HG03103 (cell line): ENCODE measurements at regions not wholly inside any gene's neighbourhood (a gene's known extent, or its start where the extent isn't known, plus 50 kb on each side); places are given as distances from the start of the nearest gene placed in this dataset.

ENCODE experiments used
- ATAC-seq: cut with Tn5 transposase; IDR thresholded peaks from one replicate; pipeline ENCODE4 v1.9.1; 2021; ENCODE audit warnings: low read depth; ENCODE audit not compliant: unreplicated experiment

GRCh38 chr1:217373761-217374701 lies 256.9 kb downstream of the GPATCH2 start:
- no peak for ATAC-seq

- no peak for ATAC-seq
Measured at GRCh38 chr1:217372049-217372970, 258.6 kb downstream of the GPATCH2 start.

DNA sequence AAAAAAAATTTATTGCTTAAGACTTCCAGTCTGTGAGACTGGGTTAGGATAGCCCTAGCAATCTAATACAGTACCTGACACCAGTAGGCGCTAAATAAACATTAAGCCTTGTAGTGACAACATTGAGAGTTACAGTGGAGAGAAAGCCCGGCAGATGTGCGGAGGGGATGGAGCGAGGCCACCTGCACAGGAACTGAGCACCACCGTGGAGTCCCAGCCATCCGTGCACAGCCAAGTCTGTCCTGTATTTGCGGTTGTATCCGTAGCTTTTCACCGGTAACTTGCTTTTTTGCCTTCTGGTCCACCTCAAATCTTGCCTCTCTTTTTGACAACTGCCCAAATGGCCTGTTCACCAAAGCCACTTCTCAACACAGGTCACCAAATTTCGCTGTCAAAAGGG lies 260.1 kb downstream of the GPATCH2 start:
- no peak for ATAC-seq

GRCh38 chr1:217369996-217370551 lies 260.8 kb downstream of the GPATCH2 start:
- ATAC-seq = no peak

DNA sequence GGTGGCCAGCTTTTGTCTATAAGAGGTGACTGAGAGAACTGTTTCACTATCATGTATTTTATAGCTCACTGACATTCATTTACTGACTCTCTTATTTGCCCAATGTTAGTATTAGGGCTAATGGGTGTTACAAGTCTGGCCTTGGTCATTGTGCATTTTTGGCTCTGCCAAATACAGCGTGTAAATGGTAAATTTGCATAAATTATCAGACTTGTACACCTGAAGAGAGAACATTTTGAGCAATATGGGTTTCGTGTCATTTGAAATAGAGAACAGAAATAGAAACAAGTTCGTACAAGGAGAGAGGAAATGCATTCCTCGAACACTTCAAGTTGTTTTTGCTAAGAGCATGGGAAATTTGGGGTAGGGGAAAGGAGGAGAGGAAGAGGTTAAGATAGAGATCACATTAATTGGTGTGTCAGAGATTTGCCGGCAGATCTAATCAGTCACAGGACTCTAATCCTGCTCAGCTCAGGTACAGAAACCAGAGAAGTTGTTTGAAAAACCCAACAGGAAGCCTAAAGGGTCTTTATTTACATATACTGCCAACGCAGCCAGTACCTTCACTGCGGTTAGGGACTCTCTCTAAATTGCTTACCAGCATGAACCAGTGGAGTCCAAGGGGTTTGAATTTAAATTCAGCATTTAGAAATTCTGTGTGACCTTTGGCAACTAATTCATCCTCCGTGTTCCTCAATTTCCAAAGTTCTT lies 261.5 kb downstream of the GPATCH2 start:
- peak; percentile 90 for ATAC-seq

DNA sequence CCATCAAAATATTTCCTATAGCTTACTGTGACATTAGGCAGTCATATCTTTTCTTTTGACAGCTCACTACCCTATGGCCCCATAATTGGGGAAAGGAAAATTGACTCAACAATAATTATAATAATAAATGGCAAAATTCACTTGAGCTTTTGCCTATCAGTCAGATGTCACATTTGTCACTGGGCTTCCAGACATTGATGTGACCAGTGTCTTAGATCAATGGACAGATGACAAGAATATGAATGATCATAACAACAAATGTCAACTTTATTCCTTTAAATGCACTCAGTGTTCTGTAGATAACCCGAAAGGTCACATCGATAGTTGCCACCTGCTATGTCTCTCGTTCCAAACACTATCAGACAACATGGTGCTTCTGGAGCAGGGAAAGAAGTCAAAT lies 266.7 kb downstream of the GPATCH2 start:
- no peak for ATAC-seq

GRCh38 chr1:217363319-217363718 lies 267.6 kb downstream of the GPATCH2 start:
- ATAC-seq = no peak

DNA sequence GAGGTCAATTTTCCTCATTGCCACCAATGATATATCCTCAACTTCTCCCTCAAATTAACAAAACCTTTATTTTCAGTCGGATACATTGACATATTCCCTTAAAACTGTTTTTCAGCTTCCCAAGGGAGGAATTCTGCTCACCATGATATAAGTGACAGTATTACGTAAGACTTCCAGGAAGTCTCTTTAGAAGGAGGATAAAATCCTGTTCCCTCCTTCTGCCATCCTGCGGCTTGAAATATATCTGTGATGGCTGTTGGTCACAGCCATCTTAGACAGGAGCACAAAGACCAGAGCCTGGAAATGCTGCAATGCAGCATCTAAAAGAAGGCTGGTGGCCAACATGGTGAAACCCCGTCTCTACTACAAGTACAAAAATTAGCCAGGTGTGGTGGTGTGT lies 270.4 kb downstream of the GPATCH2 start:
- ATAC-seq = no peak

DNA sequence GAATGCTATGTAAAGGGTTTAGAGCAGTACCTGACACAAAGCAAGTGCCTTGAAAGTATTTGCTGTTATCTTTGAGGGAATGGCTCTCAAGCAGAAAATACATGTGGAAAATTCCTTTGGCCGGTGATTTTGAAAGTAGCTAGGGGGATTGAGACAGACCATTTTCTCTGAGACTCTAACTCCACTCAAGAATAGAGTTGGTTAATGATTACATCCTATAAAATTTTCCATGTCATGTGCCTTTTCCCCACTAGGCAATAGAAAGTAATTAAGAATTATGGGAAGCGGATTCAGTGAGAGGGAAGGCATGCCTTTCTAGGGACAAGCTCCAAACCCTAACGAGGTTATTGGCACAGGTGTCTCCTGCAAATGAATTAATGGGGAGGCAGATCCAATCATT lies 276.0 kb downstream of the GPATCH2 start:
- no peak for ATAC-seq

DNA sequence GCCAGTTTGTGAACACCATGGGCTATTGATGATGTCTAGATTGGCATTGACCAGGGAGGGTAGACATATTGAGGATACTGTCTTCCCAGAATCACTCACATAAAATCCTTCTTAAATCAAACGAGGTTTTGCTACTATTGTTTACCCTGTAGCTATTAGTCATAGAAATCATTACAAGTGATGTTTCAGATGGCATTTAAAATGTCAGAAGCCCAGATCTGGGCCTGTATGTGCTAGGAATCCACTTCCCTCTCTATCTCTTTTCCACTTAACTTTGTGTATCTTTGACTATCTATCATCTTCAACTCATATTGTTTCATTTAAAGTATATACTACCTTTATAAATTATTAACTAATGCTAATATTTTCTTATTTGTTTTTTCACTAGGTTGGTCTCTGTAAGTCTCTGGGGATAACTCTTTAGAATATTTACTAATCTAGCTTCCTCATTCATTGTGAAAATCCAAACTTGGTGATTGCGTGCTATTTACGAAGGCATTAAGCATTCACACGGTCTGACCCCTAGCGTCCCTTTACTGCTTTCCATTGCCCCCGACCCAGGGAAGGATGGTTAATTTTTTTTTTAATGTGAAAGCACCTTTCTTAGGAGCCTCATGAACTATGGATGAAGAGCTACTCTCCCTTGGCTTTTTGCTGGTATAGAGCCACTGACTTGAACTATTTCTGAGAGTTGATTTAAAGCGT lies 281.8 kb downstream of the GPATCH2 start:
- ATAC-seq = no peak

DNA sequence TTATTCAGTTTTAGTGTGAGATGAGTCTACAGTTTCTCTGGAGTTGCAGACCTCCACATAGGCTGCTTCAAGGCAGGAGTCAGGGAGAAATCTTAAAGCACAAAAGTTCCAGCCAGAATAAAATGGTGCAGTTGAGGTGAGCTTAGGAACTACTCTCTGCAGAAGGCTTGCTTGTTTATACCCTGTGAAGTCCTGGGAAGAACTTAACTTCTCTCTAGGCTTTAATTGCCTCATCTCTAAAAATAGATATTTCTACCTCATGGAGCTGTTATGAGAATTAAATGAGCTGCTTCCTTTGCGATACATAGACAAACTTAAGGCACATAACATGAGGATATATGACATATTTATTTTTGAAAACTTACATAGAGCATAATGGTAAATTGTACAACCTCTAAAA lies 286.2 kb downstream of the GPATCH2 start:
- no peak for ATAC-seq

GRCh38 chr1:217343907-217344306 lies 287.0 kb downstream of the GPATCH2 start:
- no peak for ATAC-seq

- ATAC-seq = no peak
Measured at GRCh38 chr1:217342105-217342504, 288.8 kb downstream of the GPATCH2 start.

GRCh38 chr1:217336724-217337123 lies 294.2 kb downstream of the GPATCH2 start:
- ATAC-seq = no peak

- ATAC-seq = peak; percentile 83
Measured at GRCh38 chr1:217333939-217334338, 297.0 kb downstream of the GPATCH2 start.

DNA sequence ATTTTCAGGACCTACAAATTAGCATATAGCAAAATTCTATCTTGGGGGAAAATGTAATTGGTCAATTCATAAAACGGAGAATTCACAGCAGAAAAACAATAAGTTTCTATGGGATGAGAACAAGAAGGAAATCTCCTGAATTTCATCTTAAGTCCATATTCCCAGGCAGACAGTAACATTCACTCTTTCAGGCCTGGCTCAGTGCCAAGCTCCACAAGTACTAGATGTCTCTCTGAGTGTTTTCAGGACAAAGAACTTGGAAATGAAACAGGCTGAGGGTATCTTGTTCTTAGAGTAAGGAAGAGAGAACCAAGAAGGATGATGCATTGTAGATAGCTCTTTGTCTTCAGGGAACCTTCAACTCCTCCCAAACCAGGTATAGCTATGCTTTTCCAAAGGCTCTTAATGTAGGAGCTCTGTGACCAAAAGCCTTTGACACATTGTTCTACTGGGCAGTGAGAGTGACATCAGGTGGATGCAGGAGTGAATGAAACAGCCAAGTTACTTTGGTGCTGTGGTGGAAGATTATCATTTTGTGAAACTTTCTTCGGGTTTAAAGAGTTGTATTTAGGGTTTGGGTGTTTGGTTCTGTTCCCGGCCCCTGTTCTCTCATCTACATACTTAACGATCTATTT lies 298.3 kb downstream of the GPATCH2 start:
- no peak for ATAC-seq

DNA sequence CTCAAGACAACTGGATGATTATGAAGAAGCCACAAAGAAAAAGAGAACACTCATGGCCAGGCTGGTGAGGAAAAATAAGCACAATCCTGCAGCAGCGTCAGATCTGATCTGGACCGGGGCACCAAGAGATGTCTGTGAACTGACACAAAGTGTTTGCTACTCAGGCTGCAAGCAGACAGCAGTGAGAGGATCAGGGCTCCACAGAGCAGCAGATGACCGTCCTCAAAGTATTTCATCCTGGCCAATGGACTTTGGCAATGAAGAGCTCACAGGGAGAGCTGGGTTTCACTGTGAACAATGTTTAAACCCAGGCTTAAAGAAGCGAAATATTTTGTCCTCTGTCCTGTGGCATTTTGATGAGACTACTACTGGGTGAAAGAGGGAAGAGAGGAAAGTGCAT lies 299.2 kb downstream of the GPATCH2 start:
- no peak for ATAC-seq

- no peak for ATAC-seq
Measured at GRCh38 chr1:217327901-217328300, 303.0 kb downstream of the GPATCH2 start.

DNA sequence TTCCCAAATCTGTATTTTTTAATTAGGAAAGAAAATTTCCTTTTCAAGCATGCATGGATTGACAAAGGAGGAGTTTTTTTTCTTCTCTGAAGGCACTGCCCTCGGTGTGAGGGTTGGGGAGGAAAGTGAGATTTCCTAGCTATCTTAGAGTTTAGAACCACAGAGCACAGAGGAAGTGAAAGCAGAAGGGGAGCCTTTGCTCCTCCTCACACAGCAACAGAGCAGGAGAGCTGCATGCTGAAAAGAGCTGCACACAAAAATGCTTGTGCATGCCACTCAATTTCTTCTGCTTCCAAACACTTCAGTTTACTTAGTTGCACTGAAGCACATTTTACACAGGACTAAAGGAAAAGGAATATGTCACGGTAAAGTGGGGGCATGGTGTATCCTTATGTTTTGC lies 308.1 kb downstream of the GPATCH2 start:
- peak; percentile 100 for ATAC-seq
